ENCODE measurements at regions not wholly inside any gene's neighbourhood (a gene's known extent, or its start where the extent isn't known, plus 50 kb on each side); places are given as distances from the start of the nearest gene placed in this dataset.

DNA sequence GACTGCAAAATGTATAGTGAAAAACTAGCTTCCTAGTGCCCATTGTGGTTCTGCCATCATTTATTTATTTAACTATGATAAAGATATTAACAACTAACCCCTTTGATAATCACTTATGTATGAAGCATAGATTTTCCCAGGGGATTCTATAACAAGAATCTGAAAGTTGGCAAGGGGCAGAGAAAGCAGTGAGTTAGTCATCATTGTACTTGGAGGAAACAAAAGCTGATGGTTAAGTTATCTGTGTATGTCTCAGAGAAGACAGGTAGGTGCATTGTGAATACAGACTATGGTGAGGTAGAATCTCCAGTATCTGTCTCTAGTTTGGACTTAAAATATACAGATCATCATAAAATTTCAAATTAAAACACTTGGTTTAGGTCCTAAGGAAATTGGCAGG lies 2159.1 kb upstream of the CELF4 start:
- TF ChIP-seq POLR2AphosphoS5 (IDR thresholded peaks at IDR 0.05; ENCODE audit: low read length) (no peak), EGR1 (IDR thresholded peaks at IDR 0.05; ENCODE audit: borderline replicate concordance in 1 of 2, low read depth in 2 of 2, low read length in 2 of 2) (no peak), EZH2 (IDR thresholded peaks at IDR 0.05; ENCODE audit: borderline replicate concordance, control insufficient read depth, low read depth, low read length) (no peak), MAX (IDR thresholded peaks at IDR 0.05; ENCODE audit: low read depth, low read length) (no peak), CTCF (IDR thresholded peaks at IDR 0.05 in 2 of 3, conservative IDR thresholded peaks at IDR 0.05 in 1 of 3; ENCODE audit: control insufficient read depth in 2 of 3, extremely low read depth in 1 of 3, insufficient read depth in 1 of 3, low read depth in 3 of 3, low read length in 3 of 3) (no peak)

All from GM12878 (cell line).